HEK293 (cell line): ENCODE measurements at regions not wholly inside any gene's neighbourhood (a gene's known extent, or its start where the extent isn't known, plus 50 kb on each side); places are given as distances from the start of the nearest gene placed in this dataset.
A peak's percentile ranks its signal among the peaks of the same experiment; 100 is the strongest.

Source experiments
- CTCF ChIA-PET: fragments of 350-600 bp; formaldehyde crosslinking; extraction: SDS; loops from one replicate; lab custom pipeline; 2021; ENCODE audit warnings: antibody characterized with exemption; lab: Yijun Ruan, JAX
- POLR2A ChIA-PET: fragments of 300-600 bp; formaldehyde crosslinking; extraction: SDS; loops from one replicate; lab custom pipeline; 2020; ENCODE audit warnings: antibody characterized with exemption, inconsistent platforms; lab: Yijun Ruan, JAX
- H3K27ac ChIP-seq: fragments of 200-500 bp; sonication (Bioruptor generic); 2 replicates; pipeline ENCODE4 v1.5.1; 2014; ENCODE audit warnings: low read depth, low read length, control low read depth, inconsistent platforms; ENCODE audit errors: extremely low read depth
- H3K36me3 ChIP-seq, 2 experiments: fragments of 200-500 bp in 1 of 2; sonication (Bioruptor generic) in 1 of 2; 1 replicate in 1 of 2; 2 replicates in 1 of 2; pipeline ENCODE4 v1.5.1; 2014 to 2017; ENCODE audit warnings: inconsistent platforms in 2 of 2, low read length in 2 of 2; ENCODE audit not compliant: control insufficient read depth in 2 of 2, insufficient read depth in 1 of 2
- H3K4me1 ChIP-seq: fragments of 200-500 bp; sonication (Bioruptor generic); 2 replicates; pipeline ENCODE4 v1.5.1; 2014; ENCODE audit warnings: mild to moderate bottlenecking, low read length, inconsistent platforms; ENCODE audit not compliant: control insufficient read depth, insufficient read depth
- H3K4me3 ChIP-seq: 2 replicates; pipeline ENCODE4 v1.5.1; 2011; ENCODE audit warnings: low read depth, mild to moderate bottlenecking, control low read depth, low read length, moderate library complexity
- H3K9me3 ChIP-seq: fragments of 200-500 bp; sonication (Bioruptor generic); 2 replicates; pipeline ENCODE4 v1.5.1; 2014; ENCODE audit warnings: low read depth, low read length, inconsistent platforms; ENCODE audit not compliant: control insufficient read depth, insufficient read depth
- EGR2 ChIP-seq: fragments of 450-650 bp; formaldehyde crosslinking; IDR thresholded peaks from 2 replicates; pipeline ENCODE4 v1.5.1; 2016; ENCODE audit warnings: low read depth, missing biosample characterization, missing genetic modification characterization
- PRDM1 ChIP-seq: fragments of 450-650 bp; formaldehyde crosslinking; IDR thresholded peaks from 2 replicates; pipeline ENCODE4; 2016; ENCODE audit warnings: missing biosample characterization, missing genetic modification characterization
- PRDM4 ChIP-seq: fragments of 450-650 bp; formaldehyde crosslinking; IDR thresholded peaks from 2 replicates; pipeline ENCODE4 v1.5.1; 2017; ENCODE audit warnings: missing biosample characterization, missing genetic modification characterization
- REPIN1 ChIP-seq: fragments of 450-650 bp; formaldehyde crosslinking; IDR thresholded peaks from 2 replicates; pipeline ENCODE4 v1.5.1; 2017; ENCODE audit warnings: missing biosample characterization, missing genetic modification characterization, low read depth
- SP3 ChIP-seq: fragments of 450-650 bp; formaldehyde crosslinking; IDR thresholded peaks from 2 replicates; pipeline ENCODE4 v1.5.1; 2016; ENCODE audit warnings: missing biosample characterization, missing genetic modification characterization
- ZBTB17 ChIP-seq: fragments of 450-650 bp; formaldehyde crosslinking; IDR thresholded peaks from 2 replicates; pipeline ENCODE4 v1.5.1; 2016; ENCODE audit warnings: missing biosample characterization, missing genetic modification characterization
- ZEB2 ChIP-seq: fragments of 450-650 bp; formaldehyde crosslinking; IDR thresholded peaks from 2 replicates; pipeline ENCODE4 v1.5.1; 2016; ENCODE audit warnings: missing biosample characterization, missing genetic modification characterization
- ZNF10 ChIP-seq: fragments of 450-650 bp; formaldehyde crosslinking; IDR thresholded peaks from 2 replicates; pipeline ENCODE4 v1.5.1; 2017; ENCODE audit warnings: missing biosample characterization, missing genetic modification characterization
- ZNF175 ChIP-seq: fragments of 450-650 bp; formaldehyde crosslinking; IDR thresholded peaks from 2 replicates; pipeline ENCODE4 v1.5.1; 2016; ENCODE audit warnings: missing biosample characterization, missing genetic modification characterization
- ZNF214 ChIP-seq: fragments of 450-650 bp; formaldehyde crosslinking; IDR thresholded peaks from 2 replicates; pipeline ENCODE4 v1.5.1; 2017; ENCODE audit warnings: missing biosample characterization, mild to moderate bottlenecking, missing genetic modification characterization, borderline replicate concordance
- ZNF221 ChIP-seq: fragments of 450-650 bp; formaldehyde crosslinking; IDR thresholded peaks from 2 replicates; pipeline ENCODE4 v1.5.1; 2017; ENCODE audit warnings: missing biosample characterization, missing genetic modification characterization, borderline replicate concordance
- ZNF24 ChIP-seq: fragments of 450-650 bp; formaldehyde crosslinking; IDR thresholded peaks from 2 replicates; pipeline ENCODE4 v1.5.1; 2016; ENCODE audit warnings: missing biosample characterization, missing genetic modification characterization
- ZNF426 ChIP-seq: fragments of 450-650 bp; formaldehyde crosslinking; IDR thresholded peaks from 2 replicates; pipeline ENCODE4 v1.5.1; 2017; ENCODE audit warnings: missing biosample characterization, missing genetic modification characterization, mild to moderate bottlenecking, inconsistent platforms, moderate library complexity
- ZNF548 ChIP-seq: fragments of 450-650 bp; formaldehyde crosslinking; IDR thresholded peaks from 2 replicates; pipeline ENCODE4 v1.5.1; 2016; ENCODE audit warnings: missing biosample characterization, missing genetic modification characterization
- ZNF596 ChIP-seq: fragments of 450-650 bp; IDR thresholded peaks from 2 replicates; pipeline ENCODE4 v1.5.0; 2018; ENCODE audit warnings: missing biosample characterization, mild to moderate bottlenecking, missing genetic modification characterization, moderate library complexity
- ZNF654 ChIP-seq: fragments of 450-650 bp; formaldehyde crosslinking; IDR thresholded peaks from 2 replicates; pipeline ENCODE4 v1.5.1; 2016; ENCODE audit warnings: low read depth, missing biosample characterization, missing genetic modification characterization
- ZNF660 ChIP-seq: fragments of 450-650 bp; IDR thresholded peaks from 2 replicates; pipeline ENCODE4 v1.5.1; 2018; ENCODE audit warnings: missing biosample characterization, mild to moderate bottlenecking, missing genetic modification characterization
- ZSCAN18 ChIP-seq: fragments of 450-650 bp; formaldehyde crosslinking; IDR thresholded peaks from 2 replicates; pipeline ENCODE4 v1.5.1; 2016; ENCODE audit warnings: missing biosample characterization, missing genetic modification characterization
- ZSCAN4 ChIP-seq: fragments of 450-650 bp; formaldehyde crosslinking; IDR thresholded peaks from 2 replicates; pipeline ENCODE4 v1.5.1; 2017; ENCODE audit warnings: missing biosample characterization, missing genetic modification characterization
- TF ChIP-seq, protein P1 (sequence below): fragments of 450-650 bp; formaldehyde crosslinking; IDR thresholded peaks from 2 replicates; pipeline ENCODE4 v1.5.1; 2016; ENCODE audit warnings: missing biosample characterization, missing genetic modification characterization

- TF ChIP-seq ZNF221 (tag by site-specific recombination) (no peak), SP3 (tag by site-specific recombination) (no peak), ZNF548 (no peak), ZNF426 (tag by site-specific recombination) (no peak), ZNF175 (tag by site-specific recombination) (no peak), ZNF24 (tag by site-specific recombination) (no peak), REPIN1 (tag by site-specific recombination) (no peak)
Measured at GRCh38 chr12:94071258-94071657, 77.1 kb upstream of the PLXNC1 start (continued).

DNA sequence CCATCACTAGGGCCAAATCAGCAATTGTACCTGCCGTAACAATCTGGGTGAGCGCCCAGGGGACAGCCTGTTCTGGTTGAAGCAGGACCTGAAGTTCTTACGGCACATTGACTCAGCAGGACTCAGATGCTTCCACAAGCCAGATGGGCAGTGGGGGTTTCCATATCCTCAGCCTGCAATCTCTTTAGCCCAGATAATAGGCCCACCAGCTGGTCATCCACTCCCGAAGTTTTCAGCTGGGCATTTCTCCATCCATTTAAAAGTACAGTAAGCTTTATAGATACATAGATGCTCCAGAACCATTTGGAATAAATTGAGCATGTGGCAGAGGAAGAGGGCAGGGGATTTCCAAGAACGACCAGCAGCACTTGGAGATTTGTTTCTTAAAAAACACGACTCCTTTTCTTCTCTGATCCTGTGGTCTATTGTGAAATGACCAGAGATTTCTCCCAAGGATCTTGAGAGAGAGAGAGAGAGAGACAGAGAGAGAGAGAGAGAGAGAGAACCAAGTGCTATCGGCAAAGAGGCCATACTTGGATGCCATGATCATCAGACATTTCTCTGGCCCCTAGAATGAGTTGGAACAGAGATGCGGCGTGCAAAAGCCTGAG is 74.8 kb upstream of the PLXNC1 start:
- H3K27ac ChIP-seq = no peak overlapping the region
- no peaks in the 10 kb centered on the region for H3K9me3 ChIP-seq
- TF ChIP-seq ZNF596 (tag by site-specific recombination) = peak; percentile 71
- TF ChIP-seq ZSCAN4 (tag by site-specific recombination) = no peak
- TF ChIP-seq ZNF660 (tag by site-specific recombination) = no peak
- H3K36me3 ChIP-seq = no peaks in the 10 kb centered on the region
- POLR2A ChIA-PET = no interaction called here
- CTCF ChIA-PET = interaction anchor here (0.7 kb wide), 1 partner anchor 43 kb away, joined by 3 read pairs; no protein-coding TSS in a partner anchor
- no peaks in the 10 kb centered on the region for H3K4me1 ChIP-seq
- H3K4me3 ChIP-seq = no peak overlapping the region

DNA sequence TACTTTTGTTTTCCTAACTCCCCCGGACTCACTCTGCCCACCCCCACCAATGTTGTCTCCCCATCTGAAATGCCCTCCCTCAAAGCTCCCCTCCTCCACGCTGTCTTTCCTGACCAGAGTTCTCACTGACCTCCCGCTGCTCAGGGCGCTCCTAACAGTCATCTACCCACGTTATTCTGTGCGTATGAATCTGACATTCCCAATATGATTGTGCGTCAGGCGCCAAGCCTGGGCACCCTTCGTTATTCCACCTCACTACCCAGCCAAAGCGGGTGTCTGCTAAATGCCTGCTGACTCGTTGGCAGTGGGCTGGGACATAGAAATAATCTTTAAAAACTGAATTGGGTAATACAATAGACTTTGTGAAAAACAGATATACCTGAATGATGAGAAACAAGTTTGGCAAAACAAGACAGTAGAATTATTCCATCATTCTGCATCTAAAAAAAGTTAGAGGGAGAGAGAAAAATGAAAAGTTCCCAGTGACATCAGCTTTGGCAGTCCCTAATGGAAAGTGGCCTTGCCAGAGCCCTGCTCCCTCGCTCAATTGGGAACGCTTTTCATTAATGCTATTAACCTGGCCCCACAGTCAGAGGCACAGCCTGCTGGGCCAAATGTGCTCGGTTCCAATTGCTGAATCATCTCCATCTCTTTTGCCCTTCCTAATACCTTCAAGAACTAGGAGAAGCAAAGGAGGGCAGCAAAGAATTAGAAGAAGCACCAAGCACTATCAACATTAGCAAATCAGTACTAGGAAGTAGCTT is 74.0 kb upstream of the PLXNC1 start:
- Histone ChIP-seq H3K4me3 (no peak overlapping the region), H3K4me1 (no peaks in the 10 kb centered on the region), H3K9me3 (no peaks in the 10 kb centered on the region), H3K36me3 (no peaks in the 10 kb centered on the region), H3K27ac (no peak overlapping the region)
- ChIA-PET CTCF (interaction anchor here (0.5 to 4.5 kb wide), 23 partner anchors 9 to 571 kb away, joined by 3 to 55 read pairs (median 4); no protein-coding TSS in a partner anchor), POLR2A (interaction anchor here (1.2 kb wide), 1 partner anchor 505 kb away, joined by 4 read pairs; no protein-coding TSS in a partner anchor)
- TF ChIP-seq, protein P1, sequence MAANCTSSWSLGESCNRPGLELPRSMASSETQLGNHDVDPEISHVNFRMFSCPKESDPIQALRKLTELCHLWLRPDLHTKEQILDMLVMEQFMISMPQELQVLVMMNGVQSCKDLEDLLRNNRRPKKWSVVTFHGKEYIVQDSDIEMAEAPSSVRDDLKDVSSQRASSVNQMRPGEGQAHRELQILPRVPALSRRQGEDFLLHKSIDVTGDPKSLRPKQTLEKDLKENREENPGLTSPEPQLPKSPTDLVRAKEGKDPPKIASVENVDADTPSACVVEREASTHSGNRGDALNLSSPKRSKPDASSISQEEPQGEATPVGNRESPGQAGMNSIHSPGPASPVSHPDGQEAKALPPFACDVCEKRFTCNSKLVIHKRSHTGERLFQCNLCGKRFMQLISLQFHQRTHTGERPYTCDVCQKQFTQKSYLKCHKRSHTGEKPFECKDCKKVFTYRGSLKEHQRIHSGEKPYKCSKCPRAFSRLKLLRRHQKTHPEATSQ (tag by site-specific recombination) = no peak
- TF ChIP-seq EGR2 = peak; percentile 33; the same call in 1 of the 2 replicates

DNA sequence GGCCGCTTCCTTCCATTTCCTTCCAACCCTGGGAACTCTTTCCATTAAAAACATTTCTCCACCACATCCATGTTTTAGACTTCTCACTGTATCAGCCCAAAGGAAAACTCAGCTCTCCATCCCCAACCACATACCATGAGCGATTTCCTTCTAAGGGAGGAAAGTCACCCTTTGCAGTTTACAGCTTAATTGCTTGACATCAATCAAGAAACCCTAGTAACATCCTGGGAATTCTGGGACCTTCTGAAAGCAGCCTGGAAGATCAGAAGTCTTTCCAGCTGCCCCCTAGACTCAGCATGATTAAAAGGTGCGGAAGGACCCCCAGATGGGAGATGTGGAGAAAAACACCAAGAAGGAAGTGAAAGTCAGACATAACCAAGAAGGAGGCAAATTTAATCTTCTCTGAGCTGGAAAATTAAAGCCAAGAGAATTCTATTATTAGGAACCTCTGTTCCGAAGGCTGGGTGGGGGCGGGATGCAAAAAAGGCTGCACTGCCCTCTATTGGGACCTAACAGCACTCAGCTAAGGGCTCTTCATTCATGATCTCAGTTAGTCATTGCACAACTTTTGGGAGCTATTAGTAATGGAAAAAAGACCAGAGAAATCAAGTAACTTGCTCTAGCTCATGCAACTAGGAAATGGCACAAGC is 73.3 kb upstream of the PLXNC1 start:
- ChIA-PET CTCF (interaction anchor here (0.6 to 4.5 kb wide), 36 partner anchors 10 to 1942 kb away, joined by 3 to 55 read pairs (median 4); no protein-coding TSS in a partner anchor), POLR2A (interaction anchor here (1.2 kb wide), 1 partner anchor 506 kb away, joined by 4 read pairs; no protein-coding TSS in a partner anchor)
- no peaks in the 10 kb centered on the region for H3K4me1 ChIP-seq
- H3K27ac ChIP-seq = no peak overlapping the region
- H3K36me3 ChIP-seq = no peaks in the 10 kb centered on the region
- no peak overlapping the region for H3K4me3 ChIP-seq
- no peaks in the 10 kb centered on the region for H3K9me3 ChIP-seq
- no peak for TF ChIP-seq ZSCAN18
- no peak for TF ChIP-seq PRDM4 (tag by site-specific recombination)
- no peak for TF ChIP-seq ZNF10 (tag by site-specific recombination)
- no peak for TF ChIP-seq ZNF214 (tag by site-specific recombination)
- peak; percentile 62; the same call in 1 of the 2 replicates for TF ChIP-seq ZBTB17 (tag by site-specific recombination)
- 0 out of 2 replicates have a peak, but pooled peaks have one; percentile 18 for TF ChIP-seq ZEB2 (tag by site-specific recombination)
- peak; percentile 35; the same call in 1 of the 2 replicates for TF ChIP-seq PRDM1 (tag by site-specific recombination)
- TF ChIP-seq ZNF654 (tag by site-specific recombination) = peak; percentile 64
